Panc1 (cell line): ENCODE measurements at regions not wholly inside any gene's neighbourhood (a gene's known extent, or its start where the extent isn't known, plus 50 kb on each side); places are given as distances from the start of the nearest gene placed in this dataset.

ENCODE experiments used
- ATAC-seq: fragments of 200-7000 bp; cut with Tn5 transposase; 2 replicates; pipeline ENCODE4 v1.9.1; 2020; ENCODE audit warnings: mild to moderate bottlenecking, moderate library complexity
- BruUV-seq: library from RNA; stranded (reverse); fragments of 400-500 nt; replicated peaks from 2 replicates; lab custom pipeline; 2021; lab: Mats Ljungman, UMichigan
- CTCF ChIA-PET: fragments of 300-600 bp; sonication (Branson Sonifier 250); formaldehyde crosslinking; loops from one replicate; lab custom pipeline; 2022; ENCODE audit warnings: antibody characterized with exemption; lab: Charles Lee
- POLR2A ChIA-PET: fragments of 300-600 bp; sonication (Branson Sonifier 250); formaldehyde crosslinking; loops from one replicate; lab custom pipeline; 2022; ENCODE audit warnings: antibody characterized with exemption; lab: Charles Lee
- DNase-seq: peaks from one replicate; pipeline ENCODE4 v3.0.0-alpha.2; 2010; ENCODE audit warnings: low read depth, low spot score
- H3K27ac ChIP-seq: 2 replicates; pipeline ENCODE4 v1.5.1; 2011; ENCODE audit warnings: mild to moderate bottlenecking, low read length, inconsistent platforms
- H3K27me3 ChIP-seq: fragments of 200-500 bp; sonication (Bioruptor generic); 2 replicates; pipeline ENCODE4 v1.6.0; 2014; ENCODE audit warnings: low read length, inconsistent platforms; ENCODE audit not compliant: control insufficient read depth, insufficient read depth
- H3K36me3 ChIP-seq: fragments of 200-500 bp; sonication (Bioruptor generic); 2 replicates; pipeline ENCODE4 v1.5.1; 2014; ENCODE audit warnings: inconsistent platforms, mild to moderate bottlenecking, low read length, moderate library complexity; ENCODE audit not compliant: control insufficient read depth, insufficient read depth
- H3K4me1 ChIP-seq: 2 replicates; pipeline ENCODE4 v1.5.1; 2011; ENCODE audit warnings: inconsistent platforms, mild to moderate bottlenecking, low read length, moderate library complexity; ENCODE audit not compliant: control insufficient read depth, insufficient read depth
- H3K4me3 ChIP-seq, 2 experiments: 2 replicates each; pipeline ENCODE4 v1.5.1; 2011 to 2012; ENCODE audit warnings: low read depth in 2 of 2, low read length in 2 of 2, mild to moderate bottlenecking in 2 of 2, inconsistent platforms in 1 of 2, moderate library complexity in 1 of 2
- H3K9me3 ChIP-seq: fragments of 200-500 bp; sonication (Bioruptor generic); 2 replicates; pipeline ENCODE4 v1.5.1; 2014; ENCODE audit warnings: low read depth, mild to moderate bottlenecking, inconsistent platforms, low read length, moderate library complexity; ENCODE audit not compliant: control insufficient read depth, insufficient read depth
- POLR2AphosphoS5 ChIP-seq: IDR thresholded peaks from 2 replicates; pipeline ENCODE4 v1.6.1; 2012; ENCODE audit warnings: mild to moderate bottlenecking, low read depth, low read length, moderate library complexity
- REST ChIP-seq, 2 experiments: IDR thresholded peaks; 2 replicates each; pipeline ENCODE4 v1.6.1; 2011 to 2012; ENCODE audit warnings: low read depth in 2 of 2, control low read depth in 1 of 2, low read length in 1 of 2, mild to moderate bottlenecking in 1 of 2, moderate library complexity in 1 of 2; ENCODE audit not compliant: insufficient read depth in 1 of 2
- SIN3A ChIP-seq: IDR thresholded peaks from 2 replicates; pipeline ENCODE4 v1.6.1; 2012; ENCODE audit warnings: low read depth, mild to moderate bottlenecking, low read length, moderate library complexity, borderline replicate concordance; ENCODE audit not compliant: insufficient read depth
- TCF7L2 ChIP-seq: IDR thresholded peaks from 2 replicates; pipeline ENCODE4 v1.6.1; 2011; ENCODE audit warnings: mild to moderate bottlenecking, low read depth, low read length, inconsistent platforms
- in situ Hi-C: cut with HindIII; loops from 2 replicates; pipeline ENCODE4 v1.10.0; 2016; ENCODE audit warnings: low sequenced_read_pairs, low pct_unique_long_range_greater_than_20kb
- intact Hi-C: fragments of 100-400 bp; cut with micrococcal nuclease; formaldehyde crosslinking; loops from one replicate; pipeline ENCODE4 v1.10.0; 2022; ENCODE audit not compliant: unreplicated experiment
- TF ChIP-seq, protein P1 (sequence below): fragments of 450-650 bp; IDR thresholded peaks from 2 replicates; pipeline ENCODE4 v1.5.1; 2017; ENCODE audit warnings: mild to moderate bottlenecking

DNA sequence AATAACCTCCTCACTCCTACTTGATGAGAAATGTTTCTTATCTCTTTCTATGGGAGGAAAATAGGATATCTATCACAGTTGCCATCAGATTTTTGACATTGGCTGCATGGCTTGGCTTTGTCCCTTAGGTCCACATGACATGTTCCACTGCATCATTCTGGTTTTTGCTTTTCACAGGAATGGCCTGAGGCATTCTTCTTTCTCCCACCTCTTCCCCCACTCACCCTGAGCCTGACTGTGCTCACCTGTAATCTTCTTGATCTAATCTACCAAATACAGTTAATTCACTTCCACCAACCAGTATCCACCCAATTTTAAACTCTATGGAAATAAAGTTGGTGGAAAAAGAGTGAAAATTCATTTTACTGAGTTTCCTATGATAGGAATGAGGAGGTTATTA, 763.5 kb upstream of the CELF4 start:
- CTCF ChIA-PET, result no interaction called here
- no peak for TF ChIP-seq SIN3A
- no peak for TF ChIP-seq REST (IDR thresholded peaks at IDR 0.05; ENCODE audit: insufficient read depth in 1 of 2, low read depth in 2 of 2, low read length in 1 of 2)
- TF ChIP-seq, protein P1, sequence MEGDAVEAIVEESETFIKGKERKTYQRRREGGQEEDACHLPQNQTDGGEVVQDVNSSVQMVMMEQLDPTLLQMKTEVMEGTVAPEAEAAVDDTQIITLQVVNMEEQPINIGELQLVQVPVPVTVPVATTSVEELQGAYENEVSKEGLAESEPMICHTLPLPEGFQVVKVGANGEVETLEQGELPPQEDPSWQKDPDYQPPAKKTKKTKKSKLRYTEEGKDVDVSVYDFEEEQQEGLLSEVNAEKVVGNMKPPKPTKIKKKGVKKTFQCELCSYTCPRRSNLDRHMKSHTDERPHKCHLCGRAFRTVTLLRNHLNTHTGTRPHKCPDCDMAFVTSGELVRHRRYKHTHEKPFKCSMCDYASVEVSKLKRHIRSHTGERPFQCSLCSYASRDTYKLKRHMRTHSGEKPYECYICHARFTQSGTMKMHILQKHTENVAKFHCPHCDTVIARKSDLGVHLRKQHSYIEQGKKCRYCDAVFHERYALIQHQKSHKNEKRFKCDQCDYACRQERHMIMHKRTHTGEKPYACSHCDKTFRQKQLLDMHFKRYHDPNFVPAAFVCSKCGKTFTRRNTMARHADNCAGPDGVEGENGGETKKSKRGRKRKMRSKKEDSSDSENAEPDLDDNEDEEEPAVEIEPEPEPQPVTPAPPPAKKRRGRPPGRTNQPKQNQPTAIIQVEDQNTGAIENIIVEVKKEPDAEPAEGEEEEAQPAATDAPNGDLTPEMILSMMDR, result no peak
- no peak for TF ChIP-seq POLR2AphosphoS5
- no peak for TF ChIP-seq TCF7L2
- no peak for ATAC-seq

DNA sequence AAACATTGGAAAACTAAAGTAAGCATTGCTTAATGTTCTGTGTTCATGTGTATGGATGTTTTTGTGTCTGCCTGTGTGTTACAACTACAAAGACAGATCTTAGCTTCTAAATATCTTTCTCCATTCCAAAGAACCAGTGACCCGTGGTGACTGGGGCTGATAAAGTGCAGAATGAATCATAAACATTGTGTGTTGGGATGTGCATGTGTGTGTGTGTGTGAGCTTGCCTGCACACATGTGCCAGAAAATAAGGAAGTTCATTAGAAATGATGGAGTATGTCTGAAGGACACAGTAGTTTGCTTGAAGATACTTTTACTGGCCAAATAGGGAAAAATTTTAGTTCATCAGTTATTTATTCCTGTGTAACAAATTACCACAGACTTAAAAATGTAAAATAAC, 756.6 kb upstream of the CELF4 start:
- BruUV-seq, result no TSS peak
- Histone ChIP-seq H3K36me3 (no peaks in the 10 kb centered on the region), H3K9me3 (no peaks in the 10 kb centered on the region), H3K27me3 (no peaks in the 10 kb centered on the region), H3K27ac (no peak overlapping the region), H3K4me3 (no peak overlapping the region), H3K4me1 (no peaks in the 10 kb centered on the region)
- intact Hi-C loops, result no loop called here
- POLR2A ChIA-PET, result no interaction called here
- in situ Hi-C loops, result no loop called here
- ATAC-seq (no peak), DNase-seq (no peak)
- CTCF ChIA-PET, result no interaction called here
- no peak for TF ChIP-seq POLR2AphosphoS5
- no peak for TF ChIP-seq TCF7L2
- no peak for TF ChIP-seq REST (IDR thresholded peaks at IDR 0.05; ENCODE audit: insufficient read depth in 1 of 2, low read depth in 2 of 2, low read length in 1 of 2)
- TF ChIP-seq, protein P1, result no peak
- TF ChIP-seq SIN3A, result no peak

More for the DNA sequence above, 763.5 kb upstream of the CELF4 start:
- no TSS peak for BruUV-seq
- H3K4me1 ChIP-seq, result no peaks in the 10 kb centered on the region
- DNase-seq, result no peak
- no peak overlapping the region for H3K4me3 ChIP-seq
- H3K27ac ChIP-seq, result no peak overlapping the region
- POLR2A ChIA-PET, result no interaction called here
- H3K9me3 ChIP-seq, result no peaks in the 10 kb centered on the region
- H3K36me3 ChIP-seq, result no peaks in the 10 kb centered on the region
- in situ Hi-C loops, result no loop called here
- H3K27me3 ChIP-seq, result no peaks in the 10 kb centered on the region
- intact Hi-C loops, result no loop called here
